ENCODE measurements at regions not wholly inside any gene's neighbourhood (a gene's known extent, or its start where the extent isn't known, plus 50 kb on each side); places are given as distances from the start of the nearest gene placed in this dataset.
"Not testable (repeated sequence)": the region's sequence is repeated elsewhere in the genome, so short reads cannot be mapped to it uniquely, and the experiment has no call there.

- DNase-seq (ENCODE audit: low spot score): no peak
These were observed 566.1 kb upstream of the NRP1 start for GRCh38 chr10:33900596-33900995.

GRCh38 chr10:33899578-33900531 lies 565.4 kb upstream of the NRP1 start:
- DNase-seq (ENCODE audit: low spot score): no peak

- no peak for DNase-seq (ENCODE audit: low spot score)
These were observed 562.9 kb upstream of the NRP1 start for GRCh38 chr10:33897291-33897752.

- no peak for DNase-seq (ENCODE audit: low spot score)
These were observed 559.0 kb upstream of the NRP1 start for GRCh38 chr10:33893506-33893905.

- DNase-seq (ENCODE audit: low spot score): no peak
These were observed 554.9 kb upstream of the NRP1 start for GRCh38 chr10:33889371-33889770.

GRCh38 chr10:33887188-33887587 lies 552.7 kb upstream of the NRP1 start:
- no peak for DNase-seq (ENCODE audit: low spot score)

GRCh38 chr10:33886299-33886698 lies 551.8 kb upstream of the NRP1 start:
- DNase-seq (ENCODE audit: low spot score): no peak

GRCh38 chr10:33884604-33885003 lies 550.1 kb upstream of the NRP1 start:
- DNase-seq (ENCODE audit: low spot score): no peak

- DNase-seq (ENCODE audit: low spot score): no peak
These were observed 549.4 kb upstream of the NRP1 start for GRCh38 chr10:33883881-33884280.

GRCh38 chr10:33882996-33883395 lies 548.5 kb upstream of the NRP1 start:
- no peak for DNase-seq (ENCODE audit: low spot score)

GRCh38 chr10:33880291-33880690 lies 545.8 kb upstream of the NRP1 start:
- no peak for DNase-seq (ENCODE audit: low spot score)

- no peak for DNase-seq (ENCODE audit: low spot score)
These were observed 543.8 kb upstream of the NRP1 start for GRCh38 chr10:33878238-33878786.

GRCh38 chr10:33876584-33877400 lies 542.3 kb upstream of the NRP1 start:
- no peak for DNase-seq (ENCODE audit: low spot score)

GRCh38 chr10:33875924-33876583 lies 541.6 kb upstream of the NRP1 start:
- no peak for DNase-seq (ENCODE audit: low spot score)

- no peak for DNase-seq (ENCODE audit: low spot score)
These were observed 536.8 kb upstream of the NRP1 start for GRCh38 chr10:33871061-33871956.

- no peak for DNase-seq (ENCODE audit: low spot score)
These were observed 535.0 kb upstream of the NRP1 start for GRCh38 chr10:33869481-33869880.

- DNase-seq (ENCODE audit: low spot score): no peak
These were observed 534.6 kb upstream of the NRP1 start for GRCh38 chr10:33869028-33869427.

- not testable (repeated sequence) for DNase-seq (ENCODE audit: low spot score)
These were observed 532.8 kb upstream of the NRP1 start for GRCh38 chr10:33867199-33867789.

GRCh38 chr10:33863352-33863751 lies 528.9 kb upstream of the NRP1 start:
- DNase-seq (ENCODE audit: low spot score): no peak

- no peak for DNase-seq (ENCODE audit: low spot score)
These were observed 528.2 kb upstream of the NRP1 start for GRCh38 chr10:33862536-33863105.

All from A172 (cell line).